ENCODE measurements at regions not wholly inside any gene's neighbourhood (a gene's known extent, or its start where the extent isn't known, plus 50 kb on each side); places are given as distances from the start of the nearest gene placed in this dataset.

DNA sequence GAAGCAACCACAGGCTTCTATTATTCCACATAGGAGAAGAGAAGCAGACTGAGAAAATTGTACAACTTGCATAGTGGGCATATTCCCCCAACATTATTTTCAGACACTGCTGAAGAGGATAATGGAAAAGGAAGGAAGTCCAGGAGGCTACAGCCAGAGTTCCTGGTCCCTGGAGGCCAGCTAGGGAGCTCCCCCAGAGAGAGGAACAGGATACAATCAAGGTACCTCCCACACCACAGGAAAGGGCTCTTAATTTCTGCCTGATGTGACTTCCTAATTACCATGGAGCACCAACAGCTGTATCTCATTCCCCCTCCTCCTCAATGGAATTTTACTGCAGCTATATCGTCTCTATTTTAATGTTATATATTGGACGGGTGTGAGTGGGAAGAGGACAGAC, 594.3 kb upstream of the NRSN1 start:
- TF ChIP-seq POLR2A (IDR thresholded peaks at IDR 0.05) (no peak), POLR2AphosphoS5 (IDR thresholded peaks at IDR 0.05) (no peak), EP300 (IDR thresholded peaks at IDR 0.05) (no peak)
- TF ChIP-seq, protein P1, sequence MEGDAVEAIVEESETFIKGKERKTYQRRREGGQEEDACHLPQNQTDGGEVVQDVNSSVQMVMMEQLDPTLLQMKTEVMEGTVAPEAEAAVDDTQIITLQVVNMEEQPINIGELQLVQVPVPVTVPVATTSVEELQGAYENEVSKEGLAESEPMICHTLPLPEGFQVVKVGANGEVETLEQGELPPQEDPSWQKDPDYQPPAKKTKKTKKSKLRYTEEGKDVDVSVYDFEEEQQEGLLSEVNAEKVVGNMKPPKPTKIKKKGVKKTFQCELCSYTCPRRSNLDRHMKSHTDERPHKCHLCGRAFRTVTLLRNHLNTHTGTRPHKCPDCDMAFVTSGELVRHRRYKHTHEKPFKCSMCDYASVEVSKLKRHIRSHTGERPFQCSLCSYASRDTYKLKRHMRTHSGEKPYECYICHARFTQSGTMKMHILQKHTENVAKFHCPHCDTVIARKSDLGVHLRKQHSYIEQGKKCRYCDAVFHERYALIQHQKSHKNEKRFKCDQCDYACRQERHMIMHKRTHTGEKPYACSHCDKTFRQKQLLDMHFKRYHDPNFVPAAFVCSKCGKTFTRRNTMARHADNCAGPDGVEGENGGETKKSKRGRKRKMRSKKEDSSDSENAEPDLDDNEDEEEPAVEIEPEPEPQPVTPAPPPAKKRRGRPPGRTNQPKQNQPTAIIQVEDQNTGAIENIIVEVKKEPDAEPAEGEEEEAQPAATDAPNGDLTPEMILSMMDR (IDR thresholded peaks at IDR 0.05): no peak
